Kidney (tissue), 13 donors: ENCODE measurements at regions not wholly inside any gene's neighbourhood (a gene's known extent, or its start where the extent isn't known, plus 50 kb on each side); places are given as distances from the start of the nearest gene placed in this dataset.

Experiments
- DNase-seq, 5 donors: peaks; one replicate each; pipeline ENCODE4 v3.0.0-alpha.2; 2013 to 2020
- FAIRE-seq: peaks from 2 replicates; lab custom pipeline; 2012; peaks lifted over from hg19 to GRCh38; lab: Jason Lieb, UNC
- H3K27ac ChIP-seq, 2 donors: one replicate each; pipeline ENCODE4 v1.7.0; 2013; ENCODE audit warnings: low read depth in 2 of 2, low read length in 2 of 2, inconsistent platforms in 1 of 2
- H3K27me3 ChIP-seq: one replicate; pipeline ENCODE4 v1.7.1; 2013; ENCODE audit warnings: low read length, inconsistent platforms; ENCODE audit not compliant: control insufficient read depth, insufficient read depth
- H3K36me3 ChIP-seq, 3 donors: one replicate each; pipeline versions ENCODE4 v1.7.0 to v1.7.1; 2013; ENCODE audit warnings: low read length in 3 of 3, control low read depth in 1 of 3, inconsistent platforms in 1 of 3; ENCODE audit not compliant: insufficient read depth in 3 of 3, control insufficient read depth in 2 of 3
- H3K4me1 ChIP-seq, 3 donors: one replicate each; pipeline versions ENCODE4 v1.7.0 to v1.7.1; 2013; ENCODE audit warnings: low read length in 3 of 3, inconsistent platforms in 1 of 3, low read depth in 1 of 3; ENCODE audit not compliant: control insufficient read depth in 2 of 3, insufficient read depth in 2 of 3
- H3K4me3 ChIP-seq, 3 donors: one replicate each; pipeline versions ENCODE4 v1.7.0 to v1.8.1; 2013; ENCODE audit warnings: low read length in 3 of 3, control low read depth in 1 of 3, inconsistent platforms in 1 of 3
- H3K9ac ChIP-seq, 3 donors: one replicate each; pipeline versions ENCODE4 v1.7.0 to v1.7.1; 2013; ENCODE audit warnings: low read length in 3 of 3, control low read depth in 1 of 3, inconsistent platforms in 1 of 3
- H3K9me3 ChIP-seq, 3 donors: one replicate each; pipeline versions ENCODE4 v1.7.0 to v1.7.1; 2013; ENCODE audit warnings: low read length in 3 of 3, control low read depth in 1 of 3, inconsistent platforms in 1 of 3; ENCODE audit not compliant: control insufficient read depth in 2 of 3, insufficient read depth in 1 of 3
- CTCF ChIP-seq: IDR thresholded peaks from 3 replicates; pipeline ENCODE4 v1.5.1; 2012; ENCODE audit warnings: mild to moderate bottlenecking, moderate library complexity, borderline replicate concordance; ENCODE audit not compliant: insufficient read depth; ENCODE audit errors: extremely low read depth
- intact Hi-C: fragments of 100-400 bp; cut with DNase I; formaldehyde crosslinking; loops from one replicate; pipeline ENCODE4 v1.11.1; 2022
- donor health status: control.
- donor health status: control.
- donor health status: control.
- donor health status: control.
- donor health status: control.
- donor health status: DM: yes; HTN: yes; CAD: no.
- donor health status: Normal renal cell carcinoma (clear cell type).

DNA sequence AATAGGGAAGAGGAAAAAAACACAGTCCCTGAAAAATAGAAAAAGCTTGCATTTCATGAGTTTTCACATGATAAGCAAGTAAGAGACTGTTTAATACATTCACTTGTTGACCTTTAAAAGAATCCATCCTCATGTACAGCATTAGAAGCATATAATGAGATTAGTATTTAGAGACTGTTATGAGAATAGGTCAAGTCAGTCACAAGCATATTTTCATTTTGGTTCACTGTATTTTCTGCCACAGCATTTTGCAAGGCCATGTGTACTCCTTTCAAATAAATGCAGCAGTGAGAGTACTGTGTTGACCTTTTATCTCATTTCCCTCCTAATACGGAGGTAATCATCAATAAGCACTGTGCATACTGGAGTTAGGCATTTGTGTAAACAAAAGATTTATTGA lies 162.2 kb upstream of the SETMAR start:
- H3K36me3 ChIP-seq, result no peaks in the 10 kb centered on the region
- no peak for DNase-seq
- TF ChIP-seq CTCF, result no peak
- FAIRE-seq, result no peak
- H3K27me3 ChIP-seq, result no peaks in the 10 kb centered on the region
- no peaks in the 10 kb centered on the region for H3K4me1 ChIP-seq
- H3K4me3 ChIP-seq, result no peak overlapping the region
- intact Hi-C loops, result no loop called here
- H3K9me3 ChIP-seq, result no peaks in the 10 kb centered on the region
- H3K9ac ChIP-seq, result no peak overlapping the region
- H3K27ac ChIP-seq, result no peak overlapping the region

- H3K9ac ChIP-seq, result no peak overlapping the region
- H3K27me3 ChIP-seq, result no peaks in the 10 kb centered on the region
- intact Hi-C loops, result no loop called here
- no peaks in the 10 kb centered on the region for H3K4me1 ChIP-seq
- no peaks in the 10 kb centered on the region for H3K9me3 ChIP-seq
- no peaks in the 10 kb centered on the region for H3K36me3 ChIP-seq
- no peak for TF ChIP-seq CTCF
- H3K27ac ChIP-seq, result no peak overlapping the region
- DNase-seq, result no peak
- no peak overlapping the region for H3K4me3 ChIP-seq
- FAIRE-seq, result no peak
Measured at GRCh38 chr3:4147556-4148118, 155.5 kb upstream of the SETMAR start.

DNA sequence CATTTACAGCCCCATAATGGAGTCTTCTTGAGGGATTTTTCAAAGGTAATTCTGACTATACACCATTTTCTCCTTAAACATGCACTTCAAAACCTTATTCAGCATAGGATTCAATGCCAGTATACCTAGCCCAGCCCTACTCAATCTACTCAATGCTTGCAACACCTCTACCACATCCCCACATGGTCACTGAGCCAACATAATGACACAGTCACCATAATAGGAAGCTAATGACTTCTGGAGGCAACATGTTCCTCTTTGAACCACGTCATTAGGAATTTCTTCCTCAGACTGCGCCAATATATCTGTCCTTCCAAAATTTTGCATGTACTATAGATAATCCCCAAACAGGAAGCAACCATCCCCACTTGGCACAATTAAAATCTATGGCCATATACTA lies 153.9 kb upstream of the SETMAR start:
- TF ChIP-seq CTCF, result no peak
- no peaks in the 10 kb centered on the region for H3K4me1 ChIP-seq
- no peaks in the 10 kb centered on the region for H3K9me3 ChIP-seq
- no peak for FAIRE-seq
- H3K27ac ChIP-seq, result no peak overlapping the region
- H3K4me3 ChIP-seq, result no peak overlapping the region
- intact Hi-C loops, result no loop called here
- no peaks in the 10 kb centered on the region for H3K36me3 ChIP-seq
- no peak for DNase-seq
- no peak overlapping the region for H3K9ac ChIP-seq
- H3K27me3 ChIP-seq, result no peaks in the 10 kb centered on the region

DNA sequence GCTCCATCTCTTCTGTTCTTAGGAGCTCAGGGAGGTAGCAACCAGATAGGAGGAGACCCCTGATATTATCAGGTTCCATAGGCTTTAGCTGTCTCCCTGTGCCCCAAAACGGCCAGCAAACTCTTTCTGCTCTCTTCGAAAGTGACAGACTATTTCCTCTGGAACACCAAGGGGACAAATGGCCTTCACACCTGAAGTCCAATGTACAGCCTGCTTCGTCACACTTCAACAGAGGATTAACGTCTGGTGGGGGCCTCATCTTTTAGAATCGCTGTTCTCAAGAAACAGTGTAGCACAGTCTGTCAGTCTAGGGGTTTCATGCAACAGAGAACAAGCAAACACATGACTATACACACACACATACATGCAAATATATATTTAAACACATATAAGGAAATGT lies 152.4 kb upstream of the SETMAR start:
- intact Hi-C loops, result no loop called here
- FAIRE-seq (no peak), DNase-seq (no peak)
- H3K4me3 ChIP-seq, result no peak overlapping the region
- H3K36me3 ChIP-seq, result no peaks in the 10 kb centered on the region
- no peaks in the 10 kb centered on the region for H3K27me3 ChIP-seq
- H3K4me1 ChIP-seq, result no peaks in the 10 kb centered on the region
- no peak overlapping the region for H3K9ac ChIP-seq
- peaks cover 0 to 3% (median 0%) of the 10 kb centered on the region in 3 donors for H3K9me3 ChIP-seq
- no peak for TF ChIP-seq CTCF
- no peak overlapping the region for H3K27ac ChIP-seq
